IMR-90 (cell line): ENCODE measurements at regions not wholly inside any gene's neighbourhood (a gene's known extent, or its start where the extent isn't known, plus 50 kb on each side); places are given as distances from the start of the nearest gene placed in this dataset.

ENCODE experiments used
- ATAC-seq: fragments of 200-7000 bp; cut with Tn5 transposase; 2 replicates; pipeline ENCODE4 v1.9.1; 2020; ENCODE audit warnings: low read depth, mild to moderate bottlenecking, moderate library complexity
- BruUV-seq: library from RNA; stranded (reverse); fragments of 400-500 nt; replicated peaks from 2 replicates; lab custom pipeline; 2021; lab: Mats Ljungman, UMichigan
- CTCF ChIA-PET: fragments of 300-600 bp; formaldehyde crosslinking; extraction: SDS; loops from one replicate; lab custom pipeline; 2021; ENCODE audit warnings: antibody characterized with exemption; lab: Yijun Ruan, JAX
- POLR2A ChIA-PET: fragments of 300-600 bp; sonication (Branson Sonifier 250); formaldehyde crosslinking; loops from one replicate; lab custom pipeline; 2022; ENCODE audit warnings: antibody characterized with exemption; ENCODE audit not compliant: unreplicated experiment; lab: Charles Lee
- DNase-seq: peaks from one replicate; pipeline ENCODE4 v3.0.0; 2013
- H2AFZ ChIP-seq: replicated peaks from 2 replicates; pipeline ENCODE3; 2013; ENCODE audit warnings: low read length, mild to moderate bottlenecking; ENCODE audit not compliant: poor library complexity
- H2AK5ac ChIP-seq: 2 replicates; pipeline ENCODE4 v1.6.1; 2013; ENCODE audit warnings: low read depth, low read length, inconsistent platforms
- H2AK9ac ChIP-seq: replicated peaks from 2 replicates; pipeline ENCODE3; 2013; ENCODE audit warnings: mild to moderate bottlenecking, low read depth, low read length, moderate library complexity; ENCODE audit not compliant: poor library complexity
- H2BK120ac ChIP-seq: 2 replicates; pipeline ENCODE4 v1.6.1; 2013; ENCODE audit warnings: low read depth, low read length, inconsistent platforms
- H2BK15ac ChIP-seq: 3 replicates; pipeline ENCODE4 v1.6.1; 2013; ENCODE audit warnings: low read depth, low read length, inconsistent platforms
- H2BK20ac ChIP-seq: 2 replicates; pipeline ENCODE4 v1.6.1; 2013; ENCODE audit warnings: low read depth, mild to moderate bottlenecking, inconsistent platforms, low read length, moderate library complexity
- H2BK5ac ChIP-seq: 2 replicates; pipeline ENCODE4 v1.6.1; 2013; ENCODE audit warnings: mild to moderate bottlenecking, low read depth, low read length, inconsistent platforms; ENCODE audit not compliant: poor library complexity, severe bottlenecking
- H3K14ac ChIP-seq: replicated peaks from 2 replicates; pipeline ENCODE4 v1.6.1; 2013; ENCODE audit warnings: low read depth, low read length, inconsistent platforms
- H3K18ac ChIP-seq: 2 replicates; pipeline ENCODE4 v1.6.1; 2013; ENCODE audit warnings: low read depth, low read length, control low read depth
- H3K23ac ChIP-seq: 2 replicates; pipeline ENCODE4 v1.6.1; 2013; ENCODE audit warnings: low read depth, low read length, inconsistent platforms
- H3K27ac ChIP-seq: 2 replicates; pipeline ENCODE4 v1.5.1; 2013; ENCODE audit warnings: mild to moderate bottlenecking, control low read depth, low read length; ENCODE audit not compliant: insufficient read depth
- H3K27me3 ChIP-seq: 2 replicates; pipeline ENCODE4 v1.6.1; 2013; ENCODE audit warnings: low read length; ENCODE audit not compliant: control insufficient read depth, insufficient read depth
- H3K36me3 ChIP-seq: 2 replicates; pipeline ENCODE4 v1.6.1; 2013; ENCODE audit warnings: low read length, mixed read lengths; ENCODE audit not compliant: control insufficient read depth, insufficient read depth
- H3K4ac ChIP-seq: 2 replicates; pipeline ENCODE4 v1.6.1; 2013; ENCODE audit warnings: low read depth, low read length, inconsistent platforms
- H3K4me1 ChIP-seq: 2 replicates; pipeline ENCODE4 v1.6.1; 2013; ENCODE audit warnings: low read length, mixed read lengths; ENCODE audit not compliant: control insufficient read depth, insufficient read depth
- H3K4me2 ChIP-seq: 2 replicates; pipeline ENCODE4 v1.6.1; 2013; ENCODE audit warnings: low read depth, mild to moderate bottlenecking, control low read depth, low read length, moderate library complexity
- H3K4me3 ChIP-seq: 2 replicates; pipeline ENCODE4 v1.5.1; 2013; ENCODE audit warnings: low read depth, mild to moderate bottlenecking, control low read depth, low read length, moderate library complexity; ENCODE audit not compliant: insufficient read depth
- H3K56ac ChIP-seq: 2 replicates; pipeline ENCODE4 v1.6.1; 2013; ENCODE audit warnings: low read length, inconsistent platforms; ENCODE audit not compliant: insufficient read depth; ENCODE audit errors: extremely low read depth
- H3K79me1 ChIP-seq, 2 experiments: 2 replicates each; pipeline ENCODE4 v1.6.1; 2013; ENCODE audit warnings: low read length in 2 of 2, inconsistent platforms in 1 of 2, low read depth in 1 of 2
- H3K9ac ChIP-seq: 2 replicates; pipeline ENCODE4 v1.6.1; 2013; ENCODE audit warnings: low read depth, low read length, control low read depth
- H3K9me1 ChIP-seq: 2 replicates; pipeline ENCODE4 v1.6.1; 2013; ENCODE audit warnings: low read length, inconsistent platforms; ENCODE audit not compliant: insufficient read depth
- H3K9me3 ChIP-seq: 2 replicates; pipeline ENCODE4 v1.6.1; 2013; ENCODE audit warnings: low read length; ENCODE audit not compliant: control insufficient read depth, insufficient read depth
- H4K20me1 ChIP-seq: 2 replicates; pipeline ENCODE4 v1.6.1; 2013; ENCODE audit warnings: low read length, inconsistent platforms; ENCODE audit not compliant: insufficient read depth
- H4K5ac ChIP-seq: 2 replicates; pipeline ENCODE4 v1.6.1; 2013; ENCODE audit warnings: mild to moderate bottlenecking, low read depth, low read length, control low read depth
- H4K8ac ChIP-seq, 2 experiments: 2 replicates each; pipeline ENCODE4 v1.6.1; 2013; ENCODE audit warnings: low read depth in 2 of 2, low read length in 2 of 2, control low read depth in 1 of 2, inconsistent platforms in 1 of 2
- H4K91ac ChIP-seq: 2 replicates; pipeline ENCODE4 v1.6.1; 2013; ENCODE audit warnings: low read depth, low read length, inconsistent platforms; ENCODE audit not compliant: insufficient read depth
- BHLHE40 ChIP-seq: fragments of 150-350 bp; IDR thresholded peaks from 2 replicates; pipeline ENCODE4 v1.6.1; 2016; ENCODE audit warnings: mild to moderate bottlenecking, low read depth, low read length
- CEBPB ChIP-seq: IDR thresholded peaks from 2 replicates; pipeline ENCODE4 v1.6.1; 2012; ENCODE audit warnings: low read depth, low read length, improper control_type of control experiment
- CHD1 ChIP-seq: IDR thresholded peaks from 2 replicates; pipeline ENCODE4 v1.6.1; 2012; ENCODE audit warnings: low read depth, low read length, improper control_type of control experiment
- CTCF ChIP-seq: conservative IDR thresholded peaks from 2 replicates; pipeline ENCODE4 v1.5.1; 2012; ENCODE audit warnings: mild to moderate bottlenecking, low read depth, low read length, improper control_type of control experiment
- ELK1 ChIP-seq: fragments of 150-350 bp; IDR thresholded peaks from 2 replicates; pipeline ENCODE4 v1.6.1; 2016; ENCODE audit warnings: low read depth, mild to moderate bottlenecking, low read length, moderate library complexity, borderline replicate concordance
- FOS ChIP-seq: fragments of 150-350 bp; IDR thresholded peaks from 2 replicates; pipeline ENCODE4 v1.6.1; 2016; ENCODE audit warnings: low read depth, low read length
- NFE2L2 ChIP-seq: fragments of 150-350 bp; IDR thresholded peaks from 2 replicates; pipeline ENCODE4 v1.6.1; 2016; ENCODE audit warnings: low read depth, mild to moderate bottlenecking, low read length
- POLR2A ChIP-seq: IDR thresholded peaks from 2 replicates; pipeline ENCODE4 v1.6.1; 2012; ENCODE audit warnings: mild to moderate bottlenecking, low read depth, low read length
- USF2 ChIP-seq: fragments of 150-350 bp; IDR thresholded peaks from 2 replicates; pipeline ENCODE4 v1.6.1; 2017; ENCODE audit warnings: mild to moderate bottlenecking, antibody characterized with exemption, low read length, low read depth
- WGBS, 2 experiments: methylation state at CpG; one replicate each; pipeline versions ENCODE4 v1.1.5 to v1.1.7; 2013; ENCODE audit warnings: missing lambda C conversion rate in 2 of 2; ENCODE audit not compliant: insufficient read length in 1 of 2; ENCODE audit errors: extremely low coverage in 2 of 2; 5-methylcytosine and 5-hydroxymethylcytosine counted together
- dilution Hi-C: fragments of 300-500 bp; cut with HindIII; formaldehyde crosslinking; loops from one replicate; pipeline ENCODE4 v1.14.3; 2018; ENCODE audit warnings: low sequenced_read_pairs; ENCODE audit not compliant: unreplicated experiment
- in situ Hi-C: fragments of 300-500 bp; cut with MboI; formaldehyde crosslinking; loops from 3 replicates; pipeline ENCODE4 v1.14.3; 2019; ENCODE audit warnings: low sequenced_read_pairs, inconsistent platforms, mixed read lengths
- intact Hi-C: fragments of 100-400 bp; cut with micrococcal nuclease; formaldehyde crosslinking; loops from 2 replicates; pipeline ENCODE4 v1.10.0; 2022

GRCh38 chr4:162921178-162921785, 245.4 kb downstream of the NAF1 start:
- no peak for ATAC-seq
- Histone ChIP-seq H3K14ac (no peak overlapping the region), H2BK20ac (no peak overlapping the region), H3K9me3 (peaks cover 8% of the 10 kb centered on the region), H4K91ac (no peak overlapping the region), H3K9me1 (no peaks in the 10 kb centered on the region), H2AK5ac (no peak overlapping the region), H3K4me3 (no peak overlapping the region), H2BK5ac (no peak overlapping the region), H2BK120ac (no peak overlapping the region), H3K23ac (no peak overlapping the region), H2AK9ac (no peak overlapping the region), H3K4me1 (no peaks in the 10 kb centered on the region), H3K9ac (no peak overlapping the region), H3K27ac (no peak overlapping the region), H4K20me1 (no peaks in the 10 kb centered on the region), H3K79me1 (no peaks in the 10 kb centered on the region), H3K18ac (no peak overlapping the region), H3K4ac (no peak overlapping the region), H4K8ac (no peak overlapping the region), H4K5ac (no peak overlapping the region), H2AFZ (no peak overlapping the region), H3K36me3 (no peaks in the 10 kb centered on the region), H3K56ac (no peak overlapping the region), H3K4me2 (no peak overlapping the region), H3K27me3 (no peaks in the 10 kb centered on the region), H2BK15ac (no peak overlapping the region)
- TF ChIP-seq USF2: no peak
- TF ChIP-seq NFE2L2: no peak
- TF ChIP-seq CHD1: no peak
- no peak for TF ChIP-seq FOS
- TF ChIP-seq ELK1: no peak
- TF ChIP-seq CEBPB: no peak
- TF ChIP-seq POLR2A: no peak
- TF ChIP-seq BHLHE40: no peak
- no peak for TF ChIP-seq CTCF
- POLR2A ChIA-PET: no interaction called here
- no peak for DNase-seq
- CTCF ChIA-PET: interaction anchor here (0.6 to 0.9 kb wide), 2 partner anchors 411 to 1810 kb away, joined by 3 read pairs; partner anchors contain the start of gene NPY1R
- no TSS peak for BruUV-seq
- intact Hi-C loops: no loop called here
- dilution Hi-C loops: no loop called here
- in situ Hi-C loops: no loop called here
- 0% methylated on average over 1 of the region's 9 CpGs; no CpG with 5 or more reads in 1 of the 2 experiments for WGBS, 2 experiments
